H1 (cell line): ENCODE measurements at regions not wholly inside any gene's neighbourhood (a gene's known extent, or its start where the extent isn't known, plus 50 kb on each side); places are given as distances from the start of the nearest gene placed in this dataset.

Experiments
- ASH2L ChIP-seq: fragments of 200-600, 300-600 bp; sonication (generic); IDR thresholded peaks from one replicate; pipeline ENCODE4 v1.7.1; 2017; ENCODE audit warnings: low read length
- CBX8 ChIP-seq: fragments of 300-800, 300-1000 bp; sonication (generic); IDR thresholded peaks from 2 replicates; pipeline ENCODE4 v1.7.1; 2016; ENCODE audit warnings: low read depth, low read length, borderline replicate concordance
- CHD1 ChIP-seq: IDR thresholded peaks from 2 replicates; pipeline ENCODE4 v1.6.1; 2012; ENCODE audit warnings: low read depth, low read length, improper control_type of control experiment
- MAFK ChIP-seq: IDR thresholded peaks from 2 replicates; pipeline ENCODE4 v1.6.1; 2012; ENCODE audit warnings: low read depth, mild to moderate bottlenecking, improper control_type of control experiment, low read length
- NANOG ChIP-seq: IDR thresholded peaks from 2 replicates; pipeline ENCODE4 v1.6.1; 2011; ENCODE audit warnings: low read length, low read depth, mild to moderate bottlenecking, inconsistent platforms; ENCODE audit not compliant: insufficient read depth, poor library complexity, severe bottlenecking
- POLR2A ChIP-seq, 2 experiments: IDR thresholded peaks; 1 replicate in 1 of 2; 2 replicates in 1 of 2; pipeline ENCODE4 v1.6.1; 2011; ENCODE audit warnings: low read depth in 2 of 2, low read length in 2 of 2, mild to moderate bottlenecking in 2 of 2; ENCODE audit errors: control extremely low read depth in 1 of 2
- TF ChIP-seq, protein P1 (sequence below): fragments of 300-600 bp; sonication (generic); IDR thresholded peaks from 2 replicates; pipeline ENCODE4 v1.7.1; 2012; ENCODE audit warnings: low read length, moderate library complexity, mild to moderate bottlenecking, inconsistent platforms; ENCODE audit not compliant: insufficient replicate concordance
- TF ChIP-seq, protein P2 (sequence below): IDR thresholded peaks from 2 replicates; pipeline ENCODE4 v1.6.1; 2012; ENCODE audit warnings: low read length, inconsistent platforms

- TF ChIP-seq, protein P1, sequence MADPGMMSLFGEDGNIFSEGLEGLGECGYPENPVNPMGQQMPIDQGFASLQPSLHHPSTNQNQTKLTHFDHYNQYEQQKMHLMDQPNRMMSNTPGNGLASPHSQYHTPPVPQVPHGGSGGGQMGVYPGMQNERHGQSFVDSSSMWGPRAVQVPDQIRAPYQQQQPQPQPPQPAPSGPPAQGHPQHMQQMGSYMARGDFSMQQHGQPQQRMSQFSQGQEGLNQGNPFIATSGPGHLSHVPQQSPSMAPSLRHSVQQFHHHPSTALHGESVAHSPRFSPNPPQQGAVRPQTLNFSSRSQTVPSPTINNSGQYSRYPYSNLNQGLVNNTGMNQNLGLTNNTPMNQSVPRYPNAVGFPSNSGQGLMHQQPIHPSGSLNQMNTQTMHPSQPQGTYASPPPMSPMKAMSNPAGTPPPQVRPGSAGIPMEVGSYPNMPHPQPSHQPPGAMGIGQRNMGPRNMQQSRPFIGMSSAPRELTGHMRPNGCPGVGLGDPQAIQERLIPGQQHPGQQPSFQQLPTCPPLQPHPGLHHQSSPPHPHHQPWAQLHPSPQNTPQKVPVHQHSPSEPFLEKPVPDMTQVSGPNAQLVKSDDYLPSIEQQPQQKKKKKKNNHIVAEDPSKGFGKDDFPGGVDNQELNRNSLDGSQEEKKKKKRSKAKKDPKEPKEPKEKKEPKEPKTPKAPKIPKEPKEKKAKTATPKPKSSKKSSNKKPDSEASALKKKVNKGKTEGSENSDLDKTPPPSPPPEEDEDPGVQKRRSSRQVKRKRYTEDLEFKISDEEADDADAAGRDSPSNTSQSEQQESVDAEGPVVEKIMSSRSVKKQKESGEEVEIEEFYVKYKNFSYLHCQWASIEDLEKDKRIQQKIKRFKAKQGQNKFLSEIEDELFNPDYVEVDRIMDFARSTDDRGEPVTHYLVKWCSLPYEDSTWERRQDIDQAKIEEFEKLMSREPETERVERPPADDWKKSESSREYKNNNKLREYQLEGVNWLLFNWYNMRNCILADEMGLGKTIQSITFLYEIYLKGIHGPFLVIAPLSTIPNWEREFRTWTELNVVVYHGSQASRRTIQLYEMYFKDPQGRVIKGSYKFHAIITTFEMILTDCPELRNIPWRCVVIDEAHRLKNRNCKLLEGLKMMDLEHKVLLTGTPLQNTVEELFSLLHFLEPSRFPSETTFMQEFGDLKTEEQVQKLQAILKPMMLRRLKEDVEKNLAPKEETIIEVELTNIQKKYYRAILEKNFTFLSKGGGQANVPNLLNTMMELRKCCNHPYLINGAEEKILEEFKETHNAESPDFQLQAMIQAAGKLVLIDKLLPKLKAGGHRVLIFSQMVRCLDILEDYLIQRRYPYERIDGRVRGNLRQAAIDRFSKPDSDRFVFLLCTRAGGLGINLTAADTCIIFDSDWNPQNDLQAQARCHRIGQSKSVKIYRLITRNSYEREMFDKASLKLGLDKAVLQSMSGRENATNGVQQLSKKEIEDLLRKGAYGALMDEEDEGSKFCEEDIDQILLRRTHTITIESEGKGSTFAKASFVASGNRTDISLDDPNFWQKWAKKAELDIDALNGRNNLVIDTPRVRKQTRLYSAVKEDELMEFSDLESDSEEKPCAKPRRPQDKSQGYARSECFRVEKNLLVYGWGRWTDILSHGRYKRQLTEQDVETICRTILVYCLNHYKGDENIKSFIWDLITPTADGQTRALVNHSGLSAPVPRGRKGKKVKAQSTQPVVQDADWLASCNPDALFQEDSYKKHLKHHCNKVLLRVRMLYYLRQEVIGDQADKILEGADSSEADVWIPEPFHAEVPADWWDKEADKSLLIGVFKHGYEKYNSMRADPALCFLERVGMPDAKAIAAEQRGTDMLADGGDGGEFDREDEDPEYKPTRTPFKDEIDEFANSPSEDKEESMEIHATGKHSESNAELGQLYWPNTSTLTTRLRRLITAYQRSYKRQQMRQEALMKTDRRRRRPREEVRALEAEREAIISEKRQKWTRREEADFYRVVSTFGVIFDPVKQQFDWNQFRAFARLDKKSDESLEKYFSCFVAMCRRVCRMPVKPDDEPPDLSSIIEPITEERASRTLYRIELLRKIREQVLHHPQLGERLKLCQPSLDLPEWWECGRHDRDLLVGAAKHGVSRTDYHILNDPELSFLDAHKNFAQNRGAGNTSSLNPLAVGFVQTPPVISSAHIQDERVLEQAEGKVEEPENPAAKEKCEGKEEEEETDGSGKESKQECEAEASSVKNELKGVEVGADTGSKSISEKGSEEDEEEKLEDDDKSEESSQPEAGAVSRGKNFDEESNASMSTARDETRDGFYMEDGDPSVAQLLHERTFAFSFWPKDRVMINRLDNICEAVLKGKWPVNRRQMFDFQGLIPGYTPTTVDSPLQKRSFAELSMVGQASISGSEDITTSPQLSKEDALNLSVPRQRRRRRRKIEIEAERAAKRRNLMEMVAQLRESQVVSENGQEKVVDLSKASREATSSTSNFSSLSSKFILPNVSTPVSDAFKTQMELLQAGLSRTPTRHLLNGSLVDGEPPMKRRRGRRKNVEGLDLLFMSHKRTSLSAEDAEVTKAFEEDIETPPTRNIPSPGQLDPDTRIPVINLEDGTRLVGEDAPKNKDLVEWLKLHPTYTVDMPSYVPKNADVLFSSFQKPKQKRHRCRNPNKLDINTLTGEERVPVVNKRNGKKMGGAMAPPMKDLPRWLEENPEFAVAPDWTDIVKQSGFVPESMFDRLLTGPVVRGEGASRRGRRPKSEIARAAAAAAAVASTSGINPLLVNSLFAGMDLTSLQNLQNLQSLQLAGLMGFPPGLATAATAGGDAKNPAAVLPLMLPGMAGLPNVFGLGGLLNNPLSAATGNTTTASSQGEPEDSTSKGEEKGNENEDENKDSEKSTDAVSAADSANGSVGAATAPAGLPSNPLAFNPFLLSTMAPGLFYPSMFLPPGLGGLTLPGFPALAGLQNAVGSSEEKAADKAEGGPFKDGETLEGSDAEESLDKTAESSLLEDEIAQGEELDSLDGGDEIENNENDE, result no peak
- TF ChIP-seq CBX8, result no peak
- TF ChIP-seq, protein P2, sequence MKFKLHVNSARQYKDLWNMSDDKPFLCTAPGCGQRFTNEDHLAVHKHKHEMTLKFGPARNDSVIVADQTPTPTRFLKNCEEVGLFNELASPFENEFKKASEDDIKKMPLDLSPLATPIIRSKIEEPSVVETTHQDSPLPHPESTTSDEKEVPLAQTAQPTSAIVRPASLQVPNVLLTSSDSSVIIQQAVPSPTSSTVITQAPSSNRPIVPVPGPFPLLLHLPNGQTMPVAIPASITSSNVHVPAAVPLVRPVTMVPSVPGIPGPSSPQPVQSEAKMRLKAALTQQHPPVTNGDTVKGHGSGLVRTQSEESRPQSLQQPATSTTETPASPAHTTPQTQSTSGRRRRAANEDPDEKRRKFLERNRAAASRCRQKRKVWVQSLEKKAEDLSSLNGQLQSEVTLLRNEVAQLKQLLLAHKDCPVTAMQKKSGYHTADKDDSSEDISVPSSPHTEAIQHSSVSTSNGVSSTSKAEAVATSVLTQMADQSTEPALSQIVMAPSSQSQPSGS, result no peak
- no peak for TF ChIP-seq CHD1
- TF ChIP-seq MAFK, result no peak
- TF ChIP-seq ASH2L, result no peak
- TF ChIP-seq POLR2A (IDR thresholded peaks at IDR 0.05; ENCODE audit: control extremely low read depth in 1 of 2, low read depth in 2 of 2, low read length in 2 of 2), result no peak
- TF ChIP-seq NANOG, result no peak
Observed at GRCh38 chr2:31812051-31812798, 198.6 kb downstream of the MEMO1 start (continued).
